Activated CD4-positive, alpha-beta memory T cell treated with anti-CD3 and anti-CD28 coated beads, Interleukin-2, amount 10 ng/mL, durations not matched to agents 7 days and 5 days (primary cell): ENCODE measurements at regions not wholly inside any gene's neighbourhood (a gene's known extent, or its start where the extent isn't known, plus 50 kb on each side); places are given as distances from the start of the nearest gene placed in this dataset.

Experiments used
- CTCF ChIA-PET: fragments of 350-600 bp; sonication (Branson Sonifier 250); formaldehyde crosslinking; loops from one replicate; lab custom pipeline; 2021; ENCODE audit warnings: antibody characterized with exemption, inconsistent platforms; lab: Charles Lee
- POLR2A ChIA-PET: fragments of 350-600 bp; sonication (Branson Sonifier 250); formaldehyde crosslinking; loops from one replicate; lab custom pipeline; 2021; ENCODE audit warnings: antibody characterized with exemption; lab: Charles Lee
- DNase-seq: peaks from one replicate; pipeline ENCODE4 v3.0.0-alpha.2; 2020
- H3K27ac Mint-ChIP-seq: one replicate; pipeline ENCODE4 v1.8.0; 2021; ENCODE audit warnings: mild to moderate bottlenecking, mixed read lengths
- H3K27me3 Mint-ChIP-seq: one replicate; pipeline ENCODE4 v1.8.0; 2021; ENCODE audit warnings: mixed read lengths
- H3K36me3 Mint-ChIP-seq: one replicate; pipeline ENCODE4 v1.8.0; 2021; ENCODE audit warnings: low read depth, mixed read lengths
- H3K4me1 Mint-ChIP-seq: one replicate; pipeline ENCODE4 v1.8.0; 2021; ENCODE audit warnings: mixed read lengths
- H3K4me3 Mint-ChIP-seq: one replicate; pipeline ENCODE4 v1.8.0; 2021; ENCODE audit warnings: mild to moderate bottlenecking, mixed read lengths
- H3K9me3 Mint-ChIP-seq: one replicate; pipeline ENCODE4 v1.8.0; 2021; ENCODE audit warnings: mixed read lengths

GRCh38 chr1:47650205-47650604 is 212.4 kb downstream of the FOXD2 start:
- ChIA-PET POLR2A (no interaction called here), CTCF (no interaction called here)
- no peaks in the 10 kb centered on the region for H3K36me3 Mint-ChIP-seq
- H3K27me3 Mint-ChIP-seq: peaks cover 4% of the 10 kb centered on the region
- H3K9me3 Mint-ChIP-seq: no peaks in the 10 kb centered on the region
- DNase-seq: no peak
- no peak overlapping the region for H3K27ac Mint-ChIP-seq
- no peak overlapping the region for H3K4me3 Mint-ChIP-seq
- H3K4me1 Mint-ChIP-seq: no peaks in the 10 kb centered on the region

GRCh38 chr1:47650611-47651010 is 212.8 kb downstream of the FOXD2 start:
- ChIA-PET POLR2A (no interaction called here), CTCF (no interaction called here)
- Mint-ChIP-seq H3K4me3 (no peak overlapping the region), H3K36me3 (no peaks in the 10 kb centered on the region), H3K9me3 (no peaks in the 10 kb centered on the region), H3K27ac (no peak overlapping the region), H3K4me1 (no peaks in the 10 kb centered on the region), H3K27me3 (peaks cover 4% of the 10 kb centered on the region)
- DNase-seq: no peak

DNA sequence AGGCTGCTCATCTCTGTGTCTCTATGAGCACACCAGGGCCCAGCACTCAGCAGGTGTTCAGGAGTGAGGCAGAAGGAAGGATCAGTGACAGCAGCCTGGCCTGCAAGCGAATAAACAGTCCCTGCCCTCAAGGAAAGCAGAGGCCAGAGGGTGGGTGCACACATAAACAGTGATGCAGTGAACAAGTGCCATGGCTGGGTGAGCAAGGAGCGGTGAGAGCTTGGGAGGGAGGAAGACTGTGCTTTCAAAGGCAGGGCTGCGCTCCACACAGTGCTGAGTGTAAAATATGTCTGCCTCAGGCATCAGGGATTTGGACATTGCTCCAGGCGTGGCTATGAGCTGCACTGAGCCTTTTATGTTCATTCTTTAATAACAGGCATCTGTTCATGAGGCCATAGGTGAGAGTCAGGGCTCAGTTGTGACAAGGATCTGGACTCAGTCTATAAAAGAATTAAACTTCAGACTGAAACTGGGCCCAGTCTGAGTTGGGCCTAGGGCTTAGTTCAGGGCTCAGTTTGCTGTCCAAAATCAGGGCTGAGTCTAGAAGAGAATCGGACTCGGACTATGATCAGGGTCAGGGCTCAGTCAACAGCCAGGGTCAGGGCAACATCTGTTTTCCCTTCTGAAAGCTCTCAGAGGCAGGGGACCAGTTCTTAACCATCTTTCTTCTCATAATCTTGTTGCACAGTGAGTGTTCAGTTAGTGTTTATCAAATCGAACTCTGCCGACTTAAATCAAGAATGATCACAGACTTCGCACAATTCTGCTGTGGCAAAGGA is 213.7 kb downstream of the FOXD2 start:
- CTCF ChIA-PET: no interaction called here
- POLR2A ChIA-PET: interaction anchor here (1.1 kb wide), 1 partner anchor 12 kb away, joined by 3 read pairs; no protein-coding TSS in a partner anchor
- no peaks in the 10 kb centered on the region for H3K9me3 Mint-ChIP-seq

DNA sequence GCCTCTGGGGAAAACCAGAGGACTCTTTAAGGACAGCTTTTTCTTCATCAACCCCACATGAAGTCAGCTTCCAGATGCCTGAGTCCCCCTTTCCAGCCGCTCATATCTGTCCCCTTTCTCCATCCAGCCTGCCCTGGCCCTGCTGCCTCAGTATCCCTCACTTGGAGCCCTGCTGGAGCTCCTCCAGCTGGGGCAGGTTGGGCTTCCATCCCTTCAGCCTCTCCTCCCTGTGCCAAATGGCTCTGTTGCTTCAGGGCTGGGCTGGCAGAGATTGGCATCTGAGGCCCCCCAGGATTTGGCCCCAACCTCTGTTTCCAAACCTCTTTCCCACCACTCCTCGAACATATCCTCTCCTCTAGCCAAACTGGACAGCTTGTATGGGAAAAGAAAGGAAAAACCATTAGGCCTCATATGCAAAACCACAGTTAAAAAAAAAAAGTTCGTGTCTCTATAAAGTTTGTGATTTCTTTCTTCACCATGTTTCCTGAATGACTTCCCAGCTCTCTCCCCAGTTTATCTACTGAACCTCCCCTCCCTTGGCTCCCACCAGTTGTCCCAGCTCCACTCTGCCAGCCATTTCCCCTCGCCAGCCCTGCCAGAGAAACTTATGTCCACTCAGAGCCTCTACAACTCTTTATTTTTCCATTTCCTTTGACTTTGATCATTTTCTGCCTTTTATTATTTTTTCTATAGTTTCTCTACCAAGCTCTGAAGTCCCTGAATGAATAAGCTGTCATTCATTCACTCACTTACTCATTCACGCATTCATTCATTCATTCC is 217.9 kb downstream of the FOXD2 start:
- Mint-ChIP-seq H3K9me3 (no peaks in the 10 kb centered on the region), H3K36me3 (no peaks in the 10 kb centered on the region), H3K27ac (no peak overlapping the region), H3K4me3 (no peak overlapping the region), H3K27me3 (peaks cover 15% of the 10 kb centered on the region), H3K4me1 (no peaks in the 10 kb centered on the region)
- ChIA-PET CTCF (no interaction called here), POLR2A (no interaction called here)
- no peak for DNase-seq

More for the DNA sequence above, 213.7 kb downstream of the FOXD2 start:
- Mint-ChIP-seq H3K4me1 (no peaks in the 10 kb centered on the region), H3K27ac (no peak overlapping the region), H3K36me3 (no peaks in the 10 kb centered on the region), H3K4me3 (no peak overlapping the region), H3K27me3 (peaks cover 13% of the 10 kb centered on the region)
- no peak for DNase-seq

GRCh38 chr1:47656719-47657685 is 219.2 kb downstream of the FOXD2 start:
- H3K4me1 Mint-ChIP-seq: no peaks in the 10 kb centered on the region
- H3K36me3 Mint-ChIP-seq: no peaks in the 10 kb centered on the region
- DNase-seq: no peak
- H3K27me3 Mint-ChIP-seq: peaks cover 15% of the 10 kb centered on the region
- no peaks in the 10 kb centered on the region for H3K9me3 Mint-ChIP-seq
- H3K4me3 Mint-ChIP-seq: no peak overlapping the region
- ChIA-PET POLR2A (no interaction called here), CTCF (no interaction called here)
- no peak overlapping the region for H3K27ac Mint-ChIP-seq

GRCh38 chr1:47658161-47658920 is 220.5 kb downstream of the FOXD2 start:
- ChIA-PET CTCF (no interaction called here), POLR2A (no interaction called here)
- Mint-ChIP-seq H3K4me3 (no peak overlapping the region), H3K27me3 (peaks cover 15% of the 10 kb centered on the region), H3K27ac (no peak overlapping the region), H3K9me3 (no peaks in the 10 kb centered on the region), H3K4me1 (peaks cover 6% of the 10 kb centered on the region), H3K36me3 (no peaks in the 10 kb centered on the region)
- DNase-seq: no peak

- no peak for DNase-seq
- POLR2A ChIA-PET: no interaction called here
- Mint-ChIP-seq H3K36me3 (no peaks in the 10 kb centered on the region), H3K4me1 (peaks cover 10% of the 10 kb centered on the region), H3K27ac (no peak overlapping the region), H3K4me3 (no peak overlapping the region), H3K9me3 (no peaks in the 10 kb centered on the region), H3K27me3 (peaks cover 15% of the 10 kb centered on the region)
- CTCF ChIA-PET: no interaction called here
These were observed 221.3 kb downstream of the FOXD2 start for GRCh38 chr1:47659146-47659545.

DNA sequence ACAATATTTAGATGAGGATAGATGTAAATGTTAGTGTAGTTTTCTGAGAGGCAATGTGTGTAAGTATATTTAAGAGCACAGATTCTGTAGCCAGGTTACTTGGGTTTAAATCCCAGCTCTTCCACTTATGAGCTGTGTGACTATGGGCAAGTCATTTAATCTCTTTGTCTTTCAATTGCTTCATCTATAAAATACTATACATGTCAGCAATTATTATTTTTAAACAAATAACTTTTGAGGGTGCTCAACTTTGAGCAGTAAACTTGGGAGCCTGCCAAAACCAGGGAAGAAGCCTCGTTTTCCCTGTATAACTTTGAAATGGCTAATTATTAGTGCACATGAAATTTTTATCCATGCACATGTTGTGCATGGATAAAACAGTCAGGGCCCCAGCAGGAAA is 222.8 kb downstream of the FOXD2 start:
- POLR2A ChIA-PET: no interaction called here
- no peak for DNase-seq
- H3K4me3 Mint-ChIP-seq: no peak overlapping the region
- H3K27ac Mint-ChIP-seq: no peak overlapping the region
- no peaks in the 10 kb centered on the region for H3K9me3 Mint-ChIP-seq
- peaks cover 12% of the 10 kb centered on the region for H3K27me3 Mint-ChIP-seq
- no peaks in the 10 kb centered on the region for H3K36me3 Mint-ChIP-seq
- CTCF ChIA-PET: no interaction called here
- H3K4me1 Mint-ChIP-seq: peaks cover 10% of the 10 kb centered on the region

DNA sequence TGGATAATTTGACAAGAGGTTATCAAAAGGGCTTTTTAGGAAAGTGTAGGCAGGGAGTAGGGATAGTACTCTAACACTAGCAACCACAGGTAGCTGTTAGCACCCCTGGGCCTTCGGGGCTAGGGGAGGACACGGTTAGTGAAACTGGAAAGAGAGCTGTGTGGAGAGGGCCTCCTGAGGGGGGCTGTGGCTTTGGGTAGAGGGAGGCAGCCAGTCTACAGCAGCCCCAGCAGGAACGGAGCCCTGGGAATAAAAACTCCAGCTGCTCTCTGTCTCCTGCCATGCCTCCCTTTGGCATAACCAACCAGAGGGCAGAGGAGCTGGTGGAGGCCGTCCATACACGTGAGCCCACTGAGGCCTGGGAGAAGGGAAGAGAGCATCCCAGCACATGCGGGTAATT is 223.2 kb downstream of the FOXD2 start:
- no peak overlapping the region for H3K27ac Mint-ChIP-seq
- H3K36me3 Mint-ChIP-seq: no peaks in the 10 kb centered on the region
- no peaks in the 10 kb centered on the region for H3K9me3 Mint-ChIP-seq
- CTCF ChIA-PET: no interaction called here
- H3K4me1 Mint-ChIP-seq: peaks cover 10% of the 10 kb centered on the region
- H3K27me3 Mint-ChIP-seq: peaks cover 9% of the 10 kb centered on the region
- no peak for DNase-seq
- H3K4me3 Mint-ChIP-seq: no peak overlapping the region
- POLR2A ChIA-PET: no interaction called here

- Mint-ChIP-seq H3K36me3 (no peaks in the 10 kb centered on the region), H3K4me1 (peaks cover 10% of the 10 kb centered on the region), H3K4me3 (no peak overlapping the region), H3K27ac (no peak overlapping the region), H3K27me3 (peaks cover 2% of the 10 kb centered on the region), H3K9me3 (no peaks in the 10 kb centered on the region)
- DNase-seq: no peak
- ChIA-PET POLR2A (no interaction called here), CTCF (no interaction called here)
These were observed 224.2 kb downstream of the FOXD2 start for GRCh38 chr1:47662068-47662467.

DNA sequence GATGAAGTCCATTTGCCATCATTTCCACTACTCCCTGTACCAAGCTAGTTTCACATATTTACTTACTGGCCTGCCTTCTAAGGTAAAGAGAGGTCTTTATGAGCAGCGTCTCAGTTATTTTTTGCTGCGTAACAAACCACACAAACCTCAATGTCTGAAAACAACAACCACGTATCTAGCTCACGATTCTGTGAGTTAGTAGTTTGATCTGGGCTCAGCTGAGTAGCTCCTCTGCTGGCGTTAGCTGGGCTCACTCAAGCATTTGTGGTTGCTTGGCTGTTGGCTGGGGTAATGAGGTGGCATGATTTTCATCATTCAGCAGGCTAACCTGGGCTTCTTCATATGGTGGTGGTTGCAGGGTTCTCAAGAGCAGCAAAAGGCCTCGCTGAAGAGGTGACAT is 225.4 kb downstream of the FOXD2 start:
- H3K4me3 Mint-ChIP-seq: no peak overlapping the region
- POLR2A ChIA-PET: interaction anchor here (0.8 kb wide), 1 partner anchor 12 kb away, joined by 3 read pairs; no protein-coding TSS in a partner anchor
- peak overlapping the region; percentile 36 for H3K27ac Mint-ChIP-seq
- peak; percentile 23 for DNase-seq
- no peaks in the 10 kb centered on the region for H3K9me3 Mint-ChIP-seq
- CTCF ChIA-PET: interaction anchor here (1.0 to 1.3 kb wide), 3 partner anchors 63 to 227 kb away, joined by 3 to 5 read pairs (median 4); partner anchors contain the start of gene FOXD2
- peaks cover 10% of the 10 kb centered on the region for H3K4me1 Mint-ChIP-seq
- H3K27me3 Mint-ChIP-seq: no peaks in the 10 kb centered on the region
- H3K36me3 Mint-ChIP-seq: no peaks in the 10 kb centered on the region

DNA sequence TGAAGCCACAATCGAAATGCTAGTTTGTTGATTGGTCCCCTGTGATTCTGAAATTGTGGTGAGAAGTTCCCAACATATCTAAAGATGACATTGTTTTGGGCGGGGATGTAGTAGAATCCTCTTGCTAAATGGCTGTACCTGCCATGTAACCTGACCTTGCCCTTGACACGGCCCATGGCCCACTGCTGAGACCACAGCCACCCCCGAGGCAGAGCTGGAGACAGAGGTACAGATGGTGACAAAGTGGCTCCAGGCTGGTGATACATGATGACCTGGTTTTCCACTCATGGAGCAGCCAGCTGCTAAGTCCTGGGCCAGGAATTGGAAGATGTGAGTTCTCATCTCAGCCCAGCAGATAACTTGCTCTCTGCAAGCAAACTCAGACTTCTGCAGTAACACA is 226.5 kb downstream of the FOXD2 start:
- no peak for DNase-seq
- Mint-ChIP-seq H3K4me3 (no peak overlapping the region), H3K27ac (no peak overlapping the region), H3K36me3 (no peaks in the 10 kb centered on the region), H3K4me1 (peaks cover 10% of the 10 kb centered on the region), H3K27me3 (peaks cover 5% of the 10 kb centered on the region), H3K9me3 (no peaks in the 10 kb centered on the region)
- CTCF ChIA-PET: interaction anchor here (1.3 kb wide), 1 partner anchor 62 kb away, joined by 4 read pairs; no protein-coding TSS in a partner anchor
- POLR2A ChIA-PET: no interaction called here
